ENCODE measurements at regions not wholly inside any gene's neighbourhood (a gene's known extent, or its start where the extent isn't known, plus 50 kb on each side); places are given as distances from the start of the nearest gene placed in this dataset.
"Not testable (repeated sequence)": the region's sequence is repeated elsewhere in the genome, so short reads cannot be mapped to it uniquely, and the experiment has no call there.

DNA sequence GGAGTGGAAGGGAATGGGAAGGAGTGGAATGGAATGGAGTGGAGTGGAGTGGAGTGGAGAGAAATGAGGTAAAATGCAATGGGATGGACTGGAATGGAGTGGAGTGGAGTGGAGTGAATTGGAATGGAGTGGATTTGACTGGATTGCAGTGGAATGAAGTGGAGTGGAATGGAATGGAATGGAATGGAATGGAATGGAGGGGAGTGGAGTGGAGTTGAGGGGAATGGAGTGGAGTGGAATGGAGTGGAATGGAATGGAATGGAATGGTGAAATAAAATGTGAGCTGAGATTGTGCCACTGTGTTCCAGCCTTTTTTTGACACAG, 1274.1 kb upstream of the TPTE start:
- not testable (repeated sequence) for TF ChIP-seq KDM1A (CRISPR knock-in tag; IDR thresholded peaks at IDR 0.05); GFI1 (CRISPR knock-in tag; IDR thresholded peaks at IDR 0.05; ENCODE audit: borderline replicate concordance); MYC (CRISPR knock-in tag; IDR thresholded peaks at IDR 0.05; ENCODE audit: borderline replicate concordance); GMEB1 (CRISPR knock-in tag; IDR thresholded peaks at IDR 0.05; ENCODE audit: borderline replicate concordance); ZSCAN5A (CRISPR knock-in tag; IDR thresholded peaks at IDR 0.05; ENCODE audit: borderline replicate concordance); MIER2 (CRISPR knock-in tag; IDR thresholded peaks at IDR 0.05)
- TF ChIP-seq, protein P1, sequence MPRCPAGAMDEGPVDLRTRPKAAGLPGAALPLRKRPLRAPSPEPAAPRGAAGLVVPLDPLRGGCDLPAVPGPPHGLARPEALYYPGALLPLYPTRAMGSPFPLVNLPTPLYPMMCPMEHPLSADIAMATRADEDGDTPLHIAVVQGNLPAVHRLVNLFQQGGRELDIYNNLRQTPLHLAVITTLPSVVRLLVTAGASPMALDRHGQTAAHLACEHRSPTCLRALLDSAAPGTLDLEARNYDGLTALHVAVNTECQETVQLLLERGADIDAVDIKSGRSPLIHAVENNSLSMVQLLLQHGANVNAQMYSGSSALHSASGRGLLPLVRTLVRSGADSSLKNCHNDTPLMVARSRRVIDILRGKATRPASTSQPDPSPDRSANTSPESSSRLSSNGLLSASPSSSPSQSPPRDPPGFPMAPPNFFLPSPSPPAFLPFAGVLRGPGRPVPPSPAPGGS (CRISPR knock-in tag; IDR thresholded peaks at IDR 0.05) = not testable (repeated sequence)
- TF ChIP-seq, protein P2, sequence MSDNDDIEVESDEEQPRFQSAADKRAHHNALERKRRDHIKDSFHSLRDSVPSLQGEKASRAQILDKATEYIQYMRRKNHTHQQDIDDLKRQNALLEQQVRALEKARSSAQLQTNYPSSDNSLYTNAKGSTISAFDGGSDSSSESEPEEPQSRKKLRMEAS (IDR thresholded peaks at IDR 0.05) = not testable (repeated sequence)

Data from HepG2 (cell line).